ENCODE measurements at regions not wholly inside any gene's neighbourhood (a gene's known extent, or its start where the extent isn't known, plus 50 kb on each side); places are given as distances from the start of the nearest gene placed in this dataset.
A peak's percentile ranks its signal among the peaks of the same experiment; 100 is the strongest.

DNA sequence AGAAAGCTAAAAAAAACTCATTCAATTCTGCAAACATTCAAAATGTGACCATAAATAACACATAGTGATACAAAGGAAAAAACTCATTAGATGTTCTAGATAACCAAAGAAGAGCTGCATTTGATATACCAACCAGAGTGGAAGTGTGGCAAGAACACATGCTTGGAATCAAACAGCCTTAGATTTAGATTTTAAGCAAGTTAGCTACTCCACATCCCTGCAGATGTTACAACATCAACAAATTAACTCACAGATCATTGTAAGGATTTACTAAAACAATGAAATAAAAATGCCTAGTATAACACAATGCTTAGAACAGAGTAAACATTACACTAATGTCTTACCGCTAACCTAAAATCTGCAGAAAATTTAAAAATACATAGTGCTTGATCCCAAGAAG, 114.0 kb upstream of the AKIP1 start:
- no peaks in the 10 kb centered on the region for H3K9me3 ChIP-seq (replicated peaks; ENCODE audit: insufficient read depth, low read length)
- no peak for DNase-seq
- H3K9me2 ChIP-seq (replicated peaks; ENCODE audit: insufficient read depth, low read length), result no peaks in the 10 kb centered on the region
- TF ChIP-seq, protein P1, sequence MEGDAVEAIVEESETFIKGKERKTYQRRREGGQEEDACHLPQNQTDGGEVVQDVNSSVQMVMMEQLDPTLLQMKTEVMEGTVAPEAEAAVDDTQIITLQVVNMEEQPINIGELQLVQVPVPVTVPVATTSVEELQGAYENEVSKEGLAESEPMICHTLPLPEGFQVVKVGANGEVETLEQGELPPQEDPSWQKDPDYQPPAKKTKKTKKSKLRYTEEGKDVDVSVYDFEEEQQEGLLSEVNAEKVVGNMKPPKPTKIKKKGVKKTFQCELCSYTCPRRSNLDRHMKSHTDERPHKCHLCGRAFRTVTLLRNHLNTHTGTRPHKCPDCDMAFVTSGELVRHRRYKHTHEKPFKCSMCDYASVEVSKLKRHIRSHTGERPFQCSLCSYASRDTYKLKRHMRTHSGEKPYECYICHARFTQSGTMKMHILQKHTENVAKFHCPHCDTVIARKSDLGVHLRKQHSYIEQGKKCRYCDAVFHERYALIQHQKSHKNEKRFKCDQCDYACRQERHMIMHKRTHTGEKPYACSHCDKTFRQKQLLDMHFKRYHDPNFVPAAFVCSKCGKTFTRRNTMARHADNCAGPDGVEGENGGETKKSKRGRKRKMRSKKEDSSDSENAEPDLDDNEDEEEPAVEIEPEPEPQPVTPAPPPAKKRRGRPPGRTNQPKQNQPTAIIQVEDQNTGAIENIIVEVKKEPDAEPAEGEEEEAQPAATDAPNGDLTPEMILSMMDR (IDR thresholded peaks at IDR 0.05; ENCODE audit: low read length), result no peak
- no peak for TF ChIP-seq EZH2 (optimal IDR thresholded peaks at IDR 0.05; ENCODE audit: low read depth, low read length)
- TF ChIP-seq EZH2phosphoT487 (IDR thresholded peaks at IDR 0.05; ENCODE audit: low read length), result no peak
- no peak overlapping the region for H3K4me3 ChIP-seq (ENCODE audit: low read length)
- H3K27me3 ChIP-seq (replicated peaks; ENCODE audit: insufficient read depth, low read length), result no peaks in the 10 kb centered on the region
- no peak overlapping the region for H3K9ac ChIP-seq (ENCODE audit: low read length)
- peaks cover 42% of the 10 kb centered on the region for H3K79me2 ChIP-seq (ENCODE audit: low read length)
- no peak overlapping the region for H2AFZ ChIP-seq (ENCODE audit: low read length)
- H3F3A ChIP-seq (ENCODE audit: insufficient read depth, low read length), result peaks cover 22% of the 10 kb centered on the region
- no peaks in the 10 kb centered on the region for H4K20me1 ChIP-seq (ENCODE audit: insufficient read depth, low read length)
- H3K4me2 ChIP-seq (ENCODE audit: low read depth, low read length), result no peak overlapping the region
- H3K36me3 ChIP-seq (replicated peaks; ENCODE audit: insufficient read depth, low read length), result no peaks in the 10 kb centered on the region
- no peak overlapping the region for H3K27ac ChIP-seq (ENCODE audit: low read length)
- peaks cover 51% of the 10 kb centered on the region for H3K4me1 ChIP-seq (ENCODE audit: low read length)

DNA sequence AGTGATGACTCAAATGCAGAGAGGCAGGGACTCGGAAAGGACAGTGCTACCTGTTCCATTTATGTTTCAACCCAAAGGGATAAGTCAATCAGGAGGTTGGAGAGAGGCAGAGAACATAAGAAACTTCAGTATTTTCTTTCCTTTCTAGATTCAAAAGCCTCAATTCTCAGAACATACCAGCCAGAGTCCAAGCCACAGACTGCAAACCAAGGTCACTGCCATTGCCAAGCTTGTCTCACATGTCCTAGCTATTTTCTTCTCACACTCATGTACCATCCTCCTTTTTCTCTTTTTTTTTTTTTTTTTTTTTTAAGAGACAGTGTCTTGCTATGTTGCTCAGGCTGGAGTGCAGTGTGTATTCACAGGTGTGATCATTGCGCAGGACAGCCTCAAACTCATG, 111.7 kb upstream of the AKIP1 start:
- Histone ChIP-seq H3K27me3 (replicated peaks; ENCODE audit: insufficient read depth, low read length) (no peaks in the 10 kb centered on the region), H3K4me3 (ENCODE audit: low read length) (0 out of 2 replicates have a peak overlapping the region, but pooled peaks have one; percentile 15), H3K4me2 (ENCODE audit: low read depth, low read length) (peak overlapping the region; percentile 80), H4K20me1 (ENCODE audit: insufficient read depth, low read length) (no peaks in the 10 kb centered on the region), H3K9ac (ENCODE audit: low read length) (peak overlapping the region; percentile 23; the same call in 1 of the 2 replicates), H3K9me3 (replicated peaks; ENCODE audit: insufficient read depth, low read length) (no peaks in the 10 kb centered on the region), H3F3A (ENCODE audit: insufficient read depth, low read length) (peaks cover 22% of the 10 kb centered on the region), H2AFZ (ENCODE audit: low read length) (peak overlapping the region; percentile 41), H3K36me3 (replicated peaks; ENCODE audit: insufficient read depth, low read length) (no peaks in the 10 kb centered on the region), H3K27ac (ENCODE audit: low read length) (peak overlapping the region; percentile 88), H3K9me2 (replicated peaks; ENCODE audit: insufficient read depth, low read length) (no peaks in the 10 kb centered on the region), H3K4me1 (ENCODE audit: low read length) (peaks cover 48% of the 10 kb centered on the region), H3K79me2 (ENCODE audit: low read length) (peaks cover 39% of the 10 kb centered on the region)
- TF ChIP-seq EZH2phosphoT487 (IDR thresholded peaks at IDR 0.05; ENCODE audit: low read length) (no peak), EZH2 (optimal IDR thresholded peaks at IDR 0.05; ENCODE audit: low read depth, low read length) (no peak)
- TF ChIP-seq, protein P1 (IDR thresholded peaks at IDR 0.05; ENCODE audit: low read length), result no peak
- DNase-seq, result peak; percentile 33

DNA sequence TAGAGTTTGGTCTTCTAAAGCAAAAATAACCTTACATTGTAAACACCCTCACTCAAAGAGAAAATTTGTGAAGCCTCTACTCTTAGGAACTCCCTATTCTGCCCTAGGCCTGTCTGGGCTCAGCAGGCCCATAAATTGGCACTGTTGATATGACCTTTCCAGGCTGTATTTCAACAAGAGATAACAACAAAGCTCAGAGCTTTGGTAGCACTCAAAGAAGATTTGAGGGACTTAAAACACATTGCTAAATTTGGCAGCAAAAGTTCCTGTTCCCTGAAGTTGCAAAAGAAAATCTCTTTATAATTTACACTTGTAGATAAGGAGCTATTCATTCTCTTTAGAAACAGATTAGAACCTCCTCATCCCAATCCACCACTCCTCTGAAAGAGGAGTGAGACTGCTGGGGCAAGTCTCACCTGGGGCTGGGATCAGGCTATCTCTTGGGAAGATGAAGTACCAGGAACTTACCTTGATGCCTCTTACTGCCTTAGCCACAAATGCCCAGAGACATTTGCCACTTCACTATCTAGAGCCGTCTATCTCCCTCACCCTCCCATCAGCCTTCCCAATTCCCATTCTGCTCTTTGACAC, 110.4 kb upstream of the AKIP1 start:
- DNase-seq, result no peak

More for the DNA sequence above, 110.4 kb upstream of the AKIP1 start:
- Histone ChIP-seq H4K20me1 (ENCODE audit: insufficient read depth, low read length) (no peaks in the 10 kb centered on the region), H3K27ac (ENCODE audit: low read length) (peak overlapping the region; percentile 31; the same call in 1 of the 2 replicates), H3K9me3 (replicated peaks; ENCODE audit: insufficient read depth, low read length) (no peaks in the 10 kb centered on the region), H3K9me2 (replicated peaks; ENCODE audit: insufficient read depth, low read length) (no peaks in the 10 kb centered on the region), H3K27me3 (replicated peaks; ENCODE audit: insufficient read depth, low read length) (no peaks in the 10 kb centered on the region), H3F3A (ENCODE audit: insufficient read depth, low read length) (peaks cover 22% of the 10 kb centered on the region), H3K79me2 (ENCODE audit: low read length) (peaks cover 47% of the 10 kb centered on the region), H3K36me3 (replicated peaks; ENCODE audit: insufficient read depth, low read length) (no peaks in the 10 kb centered on the region), H3K9ac (ENCODE audit: low read length) (no peak overlapping the region), H3K4me1 (ENCODE audit: low read length) (peaks cover 40% of the 10 kb centered on the region), H2AFZ (ENCODE audit: low read length) (no peak overlapping the region), H3K4me3 (ENCODE audit: low read length) (no peak overlapping the region), H3K4me2 (ENCODE audit: low read depth, low read length) (no peak overlapping the region)
- TF ChIP-seq, protein P1 (IDR thresholded peaks at IDR 0.05; ENCODE audit: low read length), result no peak
